ENCODE measurements at regions not wholly inside any gene's neighbourhood (a gene's known extent, or its start where the extent isn't known, plus 50 kb on each side); places are given as distances from the start of the nearest gene placed in this dataset.

DNA sequence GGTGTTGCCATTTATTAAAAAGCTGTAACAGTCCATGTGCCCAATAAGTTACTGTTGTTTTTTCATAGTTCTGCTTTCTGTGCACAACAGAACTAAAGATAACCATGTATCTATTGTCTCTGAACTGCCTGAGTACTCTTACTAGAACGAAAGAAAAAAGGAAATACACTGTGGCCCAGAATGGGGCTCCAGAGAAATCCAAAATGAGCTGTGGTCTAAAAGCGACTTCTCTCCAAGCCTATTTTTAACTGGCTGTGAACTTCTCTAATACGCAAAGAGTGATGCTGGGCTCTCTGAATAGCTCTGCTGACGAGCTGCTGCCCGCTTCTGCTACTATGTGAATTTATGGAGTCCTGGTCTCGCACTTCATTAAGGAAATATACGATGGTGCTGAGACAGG lies 56.2 kb upstream of the LPP start:
- Histone ChIP-seq H3K79me2 (ENCODE audit: control insufficient read depth, insufficient read depth, low read length, unreplicated experiment) (no peaks in the 10 kb centered on the region), H3K27me3 (ENCODE audit: insufficient read depth, low read length) (no peaks in the 10 kb centered on the region), H3K4me3 (ENCODE audit: low read depth, low read length) (no peak overlapping the region), H3K27ac (ENCODE audit: low read depth, low read length) (no peak overlapping the region), H2AFZ (ENCODE audit: low read length, unreplicated experiment) (no peak overlapping the region), H3K4me1 (ENCODE audit: control insufficient read depth, insufficient read depth, low read length, unreplicated experiment) (no peaks in the 10 kb centered on the region), H3K36me3 (ENCODE audit: insufficient read depth, low read length) (no peaks in the 10 kb centered on the region)

DNA sequence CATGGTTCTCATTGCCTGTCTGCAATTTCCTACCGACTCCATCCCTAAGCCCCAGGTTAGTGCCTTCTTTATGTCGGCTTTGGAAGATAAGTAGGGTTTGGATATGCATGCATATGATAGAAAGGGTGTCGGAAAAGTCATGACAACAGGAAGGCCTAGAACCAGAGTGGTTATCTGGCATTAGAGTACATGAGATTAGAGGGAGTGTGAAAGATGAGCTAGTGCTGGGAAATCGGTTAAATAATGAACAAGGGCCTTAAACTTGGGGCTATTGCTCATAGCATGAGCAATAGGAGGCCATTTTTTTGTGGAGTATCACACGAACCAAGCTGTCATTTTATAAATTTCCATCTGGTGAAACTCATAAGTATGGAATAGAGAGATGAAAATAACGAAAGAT lies 54.0 kb upstream of the LPP start:
- no peak overlapping the region for H3K27ac ChIP-seq (ENCODE audit: low read depth, low read length)
- no peaks in the 10 kb centered on the region for H3K36me3 ChIP-seq (ENCODE audit: insufficient read depth, low read length)
- H2AFZ ChIP-seq (ENCODE audit: low read length, unreplicated experiment) = no peak overlapping the region
- H3K4me1 ChIP-seq (ENCODE audit: control insufficient read depth, insufficient read depth, low read length, unreplicated experiment) = no peaks in the 10 kb centered on the region
- H3K27me3 ChIP-seq (ENCODE audit: insufficient read depth, low read length) = no peaks in the 10 kb centered on the region
- no peak overlapping the region for H3K4me3 ChIP-seq (ENCODE audit: low read depth, low read length)
- H3K79me2 ChIP-seq (ENCODE audit: control insufficient read depth, insufficient read depth, low read length, unreplicated experiment) = no peaks in the 10 kb centered on the region

DNA sequence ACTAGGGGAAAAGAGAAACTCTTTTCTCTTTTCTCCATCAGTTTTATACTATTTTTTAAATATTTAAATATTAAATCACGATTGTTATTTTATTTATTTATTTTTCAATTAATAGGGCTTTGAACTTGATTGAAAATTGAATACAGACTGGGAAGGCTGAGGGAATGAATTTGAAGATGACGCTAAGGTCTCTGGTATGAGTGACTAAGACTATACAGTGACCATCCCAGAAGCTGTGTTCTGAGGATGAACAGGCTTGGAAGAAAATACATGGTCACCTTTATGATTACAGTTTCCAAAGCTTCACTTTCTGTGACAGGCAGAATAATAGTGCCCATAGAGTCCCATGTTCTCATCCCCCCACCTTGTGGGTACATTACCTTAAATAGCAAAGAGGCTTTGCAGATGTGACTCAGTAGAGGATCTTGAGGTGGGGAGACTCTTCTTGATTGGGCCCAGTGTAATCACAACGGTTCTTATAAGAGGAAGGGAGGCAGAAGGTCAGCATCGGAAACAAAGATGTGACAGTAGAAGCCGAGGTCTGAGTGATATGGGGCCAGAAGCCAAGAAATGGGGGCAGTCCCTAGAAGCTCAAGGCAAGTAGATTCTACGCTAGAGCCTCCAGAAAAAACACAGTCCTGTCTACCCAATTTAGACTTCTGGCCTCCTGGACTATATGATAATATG lies 51.0 kb upstream of the LPP start:
- H3K27ac ChIP-seq (ENCODE audit: low read depth, low read length) = no peak overlapping the region
- 0 out of 2 replicates have a peak, but pooled peaks cover 4% of the 10 kb centered on the region for H3K27me3 ChIP-seq (ENCODE audit: insufficient read depth, low read length)
- H3K79me2 ChIP-seq (ENCODE audit: control insufficient read depth, insufficient read depth, low read length, unreplicated experiment) = no peaks in the 10 kb centered on the region
- no peaks in the 10 kb centered on the region for H3K36me3 ChIP-seq (ENCODE audit: insufficient read depth, low read length)
- no peaks in the 10 kb centered on the region for H3K4me1 ChIP-seq (ENCODE audit: control insufficient read depth, insufficient read depth, low read length, unreplicated experiment)
- no peak overlapping the region for H2AFZ ChIP-seq (ENCODE audit: low read length, unreplicated experiment)
- H3K4me3 ChIP-seq (ENCODE audit: low read depth, low read length) = no peak overlapping the region

DNA sequence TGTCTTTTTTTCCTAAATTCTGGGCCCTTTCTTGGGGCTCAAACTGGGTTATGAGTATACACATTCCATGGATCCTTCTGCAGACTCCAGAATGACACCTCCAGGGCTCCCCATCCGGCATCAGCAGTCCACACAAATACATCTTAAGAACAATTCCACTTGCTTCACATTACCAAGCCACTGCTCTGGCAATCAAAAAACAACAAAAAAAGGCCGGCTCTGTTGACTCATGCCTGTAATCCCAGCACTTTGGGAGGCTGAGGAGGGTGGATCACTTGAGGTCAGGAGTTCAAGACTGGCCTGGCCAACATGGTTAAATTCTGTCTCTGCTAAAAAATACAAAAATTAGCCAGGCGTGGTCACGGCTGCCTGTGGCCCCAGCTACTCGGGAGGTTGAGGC lies 49.9 kb upstream of the LPP start:
- Histone ChIP-seq H2AFZ (ENCODE audit: low read length, unreplicated experiment) (no peak overlapping the region), H3K36me3 (ENCODE audit: insufficient read depth, low read length) (no peaks in the 10 kb centered on the region), H3K4me3 (ENCODE audit: low read depth, low read length) (no peak overlapping the region), H3K27ac (ENCODE audit: low read depth, low read length) (no peak overlapping the region), H3K79me2 (ENCODE audit: control insufficient read depth, insufficient read depth, low read length, unreplicated experiment) (no peaks in the 10 kb centered on the region), H3K4me1 (ENCODE audit: control insufficient read depth, insufficient read depth, low read length, unreplicated experiment) (no peaks in the 10 kb centered on the region), H3K27me3 (ENCODE audit: insufficient read depth, low read length) (0 out of 2 replicates have a peak, but pooled peaks cover 4% of the 10 kb centered on the region)
